Small intestine (tissue), 7 donors: ENCODE measurements at regions not wholly inside any gene's neighbourhood (a gene's known extent, or its start where the extent isn't known, plus 50 kb on each side); places are given as distances from the start of the nearest gene placed in this dataset.
A peak's percentile ranks its signal among the peaks of the same experiment; 100 is the strongest.

Experiments used
- DNase-seq, 2 donors: peaks; one replicate each; pipeline versions ENCODE4 v3.0.0 to v3.0.0-alpha.2; 2013
- FAIRE-seq: peaks from 2 replicates; lab custom pipeline; 2012; peaks lifted over from hg19 to GRCh38; lab: Jason Lieb, UNC
- H3K27ac ChIP-seq, 3 donors: one replicate each; pipeline ENCODE4 v1.5.1; 2013; ENCODE audit warnings: low read length in 2 of 3, mild to moderate bottlenecking in 2 of 3, control low read depth in 1 of 3, inconsistent platforms in 1 of 3, low read depth in 1 of 3, moderate library complexity in 1 of 3
- H3K27me3 ChIP-seq, 3 donors: one replicate each; pipeline ENCODE4 v1.6.1; 2013; ENCODE audit warnings: low read length in 3 of 3, inconsistent platforms in 1 of 3; ENCODE audit not compliant: control insufficient read depth in 3 of 3, insufficient read depth in 3 of 3
- H3K36me3 ChIP-seq, 3 donors: one replicate each; pipeline ENCODE4 v1.6.1; 2013; ENCODE audit warnings: low read length in 3 of 3, inconsistent platforms in 1 of 3, low read depth in 1 of 3, mild to moderate bottlenecking in 1 of 3, moderate library complexity in 1 of 3; ENCODE audit not compliant: control insufficient read depth in 3 of 3, insufficient read depth in 2 of 3
- H3K4me1 ChIP-seq, 3 donors: one replicate each; pipeline ENCODE4 v1.6.1; 2013; ENCODE audit warnings: low read length in 2 of 3, inconsistent platforms in 1 of 3, low read depth in 1 of 3, mild to moderate bottlenecking in 1 of 3, moderate library complexity in 1 of 3; ENCODE audit not compliant: control insufficient read depth in 3 of 3, insufficient read depth in 2 of 3
- H3K4me3 ChIP-seq, 3 donors: one replicate each; pipeline ENCODE4 v1.5.1; 2013; ENCODE audit warnings: low read length in 3 of 3, control low read depth in 1 of 3, inconsistent platforms in 1 of 3, low read depth in 1 of 3, mild to moderate bottlenecking in 1 of 3, moderate library complexity in 1 of 3
- H3K9me3 ChIP-seq, 2 donors: one replicate each; pipeline ENCODE4 v1.6.1; 2013; ENCODE audit warnings: low read depth in 1 of 2, low read length in 1 of 2; ENCODE audit not compliant: control insufficient read depth in 2 of 2, insufficient read depth in 1 of 2
- WGBS, 3 donors: extraction: QIAGEN DNeasy Blood & Tissue Kit; methylation state at CpG; one replicate each; pipeline ENCODE4 v1.1.7; 2013; 5-methylcytosine and 5-hydroxymethylcytosine counted together
- donor health status: healthy with polysubstance abuse.
- donor health status: control.
- donor health status: control.
- donor health status: Bipolar disorder and iron deficiency.
- donor health status: healthy.

DNA sequence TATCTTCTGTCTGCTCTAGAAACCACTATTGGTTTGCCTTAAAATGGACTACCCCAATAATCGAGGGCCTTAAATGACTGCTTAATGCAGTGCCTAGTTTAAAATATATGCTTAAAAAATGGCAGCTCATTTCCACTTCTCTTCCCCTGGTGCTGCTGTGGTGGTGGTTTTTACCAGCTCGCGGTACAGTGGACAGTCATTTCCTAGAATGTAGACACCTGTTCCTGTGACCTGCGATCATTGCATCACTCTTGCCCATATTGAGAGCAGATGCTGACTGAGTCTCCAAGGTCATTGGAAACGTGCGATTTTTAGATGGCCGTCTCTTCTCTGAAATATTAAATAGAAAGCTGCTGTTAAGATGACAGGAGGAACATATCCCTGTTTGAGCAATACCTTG is 164.1 kb downstream of the UTRN start:
- Histone ChIP-seq H3K27me3 (no peaks in the 10 kb centered on the region), H3K36me3 (peaks cover 2 to 8% (median 3%) of the 10 kb centered on the region in 3 donors), H3K4me3 (no peak overlapping the region), H3K4me1 (no peaks in the 10 kb centered on the region), H3K27ac (no peak overlapping the region), H3K9me3 (no peaks in the 10 kb centered on the region)
- FAIRE-seq (no peak), DNase-seq (no peak)
- WGBS, 3 donors: 95 to 96% (median 96%) methylated on average over 7 of the region's 7 CpGs

DNA sequence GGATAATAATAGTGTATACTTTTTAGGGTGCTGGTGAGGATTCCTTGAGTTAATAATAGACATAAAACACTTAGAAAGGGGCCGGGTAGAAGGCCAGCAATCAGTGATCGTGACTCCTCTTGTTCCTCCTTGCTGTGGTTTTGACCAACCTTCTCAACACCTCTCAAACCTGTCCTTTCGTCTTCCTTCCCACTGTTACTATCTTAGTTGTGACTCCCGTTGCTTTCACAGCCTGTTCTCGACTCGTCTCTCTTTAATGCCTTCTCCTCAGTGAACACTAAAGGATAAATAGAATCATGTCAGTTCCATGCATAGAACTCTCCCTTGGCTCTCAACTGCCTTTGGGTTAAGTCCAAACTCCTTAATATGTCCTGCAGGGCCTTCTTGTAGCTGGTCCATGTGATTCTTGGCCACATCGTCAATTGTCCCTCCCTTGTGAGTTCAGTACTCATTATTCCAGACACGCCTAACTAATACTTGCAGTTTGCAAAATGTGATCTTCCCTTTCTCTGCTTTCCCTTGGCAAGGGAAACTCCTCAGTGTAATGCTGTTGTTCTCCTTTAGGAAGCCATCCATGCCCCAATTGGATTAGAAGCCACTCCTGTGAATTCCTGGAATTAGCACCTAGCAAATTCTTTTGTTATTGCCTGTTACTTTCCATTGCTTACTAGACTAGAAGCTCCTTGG is 164.9 kb downstream of the UTRN start:
- Histone ChIP-seq H3K9me3 (no peaks in the 10 kb centered on the region), H3K27me3 (no peaks in the 10 kb centered on the region), H3K36me3 (peaks cover 2 to 8% (median 3%) of the 10 kb centered on the region in 3 donors), H3K27ac (no peak overlapping the region), H3K4me3 (no peak overlapping the region), H3K4me1 (no peaks in the 10 kb centered on the region)
- no peak for FAIRE-seq
- no peak for DNase-seq
- WGBS, 3 donors: 88 to 93% (median 93%) methylated on average over 8 of the region's 8 CpGs

DNA sequence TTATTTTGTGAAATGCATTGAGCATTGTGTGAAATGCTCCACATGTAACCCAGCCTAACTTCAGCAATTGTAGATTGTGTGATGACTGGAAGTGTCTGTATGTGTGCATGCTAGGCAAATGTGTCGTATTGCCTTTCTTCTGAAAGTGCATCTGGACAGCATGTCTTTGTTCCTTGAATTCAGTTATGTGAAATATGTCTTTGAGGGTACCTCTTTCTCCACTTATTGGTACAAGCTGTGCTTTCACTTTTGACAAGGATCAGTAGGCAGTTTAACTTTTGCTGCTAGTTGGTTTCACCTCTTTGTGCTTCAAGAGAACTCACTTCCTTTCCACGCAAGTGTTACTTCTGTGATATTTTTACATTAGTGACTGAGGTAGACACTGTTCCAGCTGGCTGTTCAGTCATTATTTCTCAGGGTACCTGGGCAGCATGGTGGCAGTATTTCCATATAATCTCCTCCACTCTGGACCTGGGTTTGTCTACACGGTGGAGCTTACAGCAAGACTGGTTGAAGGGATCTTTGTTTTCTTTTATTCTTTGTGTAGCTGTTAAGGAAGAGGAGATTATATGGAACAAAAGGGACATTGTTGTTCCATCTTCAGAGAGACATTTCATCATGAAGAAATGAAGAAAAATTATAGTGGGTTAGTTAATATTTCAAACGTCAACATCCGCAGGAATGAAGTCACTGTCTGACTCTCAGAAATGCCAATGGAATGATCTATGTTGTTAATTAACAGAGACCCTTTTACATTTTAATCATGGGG is 175.4 kb downstream of the UTRN start:
- 77 to 88% (median 82%) methylated on average over 5 of the region's 5 CpGs for WGBS, 3 donors
- FAIRE-seq (no peak), DNase-seq (peak in 1 of 2 donors; percentile 16)
- H3K27ac ChIP-seq: no peak overlapping the region
- H3K27me3 ChIP-seq: no peaks in the 10 kb centered on the region
- no peaks in the 10 kb centered on the region for H3K9me3 ChIP-seq
- H3K4me1 ChIP-seq: no peaks in the 10 kb centered on the region
- no peak overlapping the region for H3K4me3 ChIP-seq
- peaks cover 0 to 14% (median 0%) of the 10 kb centered on the region in 3 donors for H3K36me3 ChIP-seq

DNA sequence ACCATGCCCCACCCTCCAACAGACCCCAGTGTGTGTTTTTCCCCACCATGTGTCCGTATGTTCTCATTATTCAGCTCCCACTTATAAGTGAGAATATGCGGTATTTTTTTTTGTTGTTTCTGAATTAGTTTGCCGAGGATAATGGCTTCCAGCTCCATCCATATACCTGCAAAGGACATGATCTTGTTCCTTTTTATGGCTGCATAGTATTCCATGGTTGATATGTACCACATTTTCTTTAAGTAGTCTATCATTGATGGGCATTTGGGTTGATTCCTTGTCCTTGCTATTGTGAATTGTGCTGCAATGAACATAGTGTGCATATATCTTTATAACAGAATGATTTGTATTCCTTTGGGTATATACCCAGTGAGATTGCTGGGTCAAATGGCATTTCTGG is 176.9 kb downstream of the UTRN start:
- no peak overlapping the region for H3K27ac ChIP-seq
- H3K4me3 ChIP-seq: no peak overlapping the region
- H3K36me3 ChIP-seq: peaks cover 0 to 14% (median 0%) of the 10 kb centered on the region in 3 donors
- H3K9me3 ChIP-seq: no peaks in the 10 kb centered on the region
- no peak for DNase-seq
- no peaks in the 10 kb centered on the region for H3K4me1 ChIP-seq
- no peak for FAIRE-seq
- H3K27me3 ChIP-seq: no peaks in the 10 kb centered on the region
- WGBS, 3 donors: 97 to 99% (median 98%) methylated on average over 3 of the region's 3 CpGs

DNA sequence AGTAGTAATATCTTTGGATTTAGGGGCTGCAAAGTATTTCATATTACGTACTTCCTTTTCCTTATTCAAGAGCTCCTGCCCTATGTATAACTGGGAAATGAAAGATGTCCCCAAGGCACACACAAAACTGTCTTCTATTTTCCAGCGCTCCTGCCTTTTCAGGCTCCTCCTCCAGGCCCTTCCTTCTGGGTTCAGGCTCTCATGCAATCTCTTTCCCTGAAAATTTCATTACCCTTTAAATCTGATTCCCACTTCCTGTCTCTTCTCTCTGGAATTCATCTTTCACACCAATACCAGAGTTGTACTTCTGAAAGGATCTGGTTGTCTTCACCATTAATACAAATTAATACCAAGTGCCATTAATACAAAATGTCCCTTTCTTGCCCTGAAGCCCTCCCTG is 181.6 kb downstream of the UTRN start:
- WGBS, 3 donors: 95 to 100% (median 98%) methylated on average over 2 of the region's 2 CpGs
- Histone ChIP-seq H3K36me3 (peaks cover 0 to 10% (median 0%) of the 10 kb centered on the region in 3 donors), H3K4me3 (no peak overlapping the region), H3K4me1 (no peaks in the 10 kb centered on the region), H3K27me3 (no peaks in the 10 kb centered on the region), H3K27ac (no peak overlapping the region), H3K9me3 (no peaks in the 10 kb centered on the region)
- DNase-seq: no peak
- no peak for FAIRE-seq

DNA sequence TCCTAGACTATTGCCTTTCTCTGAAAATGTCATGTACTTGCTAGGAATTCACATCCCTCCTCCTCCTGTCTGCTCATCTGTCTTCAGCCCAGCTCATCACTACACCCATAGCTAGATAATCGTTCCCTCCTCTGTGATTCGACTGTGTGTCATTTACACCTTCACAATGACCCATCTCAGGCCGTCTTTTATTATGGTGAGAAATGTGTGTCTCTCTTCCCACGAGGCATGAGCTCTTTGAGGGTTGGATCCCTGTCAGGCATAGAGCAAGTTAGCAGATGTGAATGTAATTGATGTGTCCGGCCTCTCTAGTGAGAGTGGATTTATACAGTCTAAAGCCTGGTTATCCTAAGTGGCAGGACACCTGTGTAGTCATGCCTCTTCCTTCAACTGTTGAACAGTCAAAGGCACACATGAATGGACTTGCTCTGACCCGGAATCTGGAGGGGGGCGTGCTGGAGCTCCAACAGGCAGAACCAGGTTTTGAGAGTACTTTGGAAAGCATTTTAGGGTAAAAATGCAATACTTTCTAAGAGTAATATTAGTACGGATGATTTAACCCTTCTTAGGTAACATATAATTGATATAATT is 182.1 kb downstream of the UTRN start:
- no peak for FAIRE-seq
- H3K4me1 ChIP-seq: no peaks in the 10 kb centered on the region
- H3K36me3 ChIP-seq: peaks cover 0 to 10% (median 0%) of the 10 kb centered on the region in 3 donors
- H3K4me3 ChIP-seq: no peak overlapping the region
- no peak overlapping the region for H3K27ac ChIP-seq
- no peaks in the 10 kb centered on the region for H3K9me3 ChIP-seq
- 88 to 93% (median 89%) methylated on average over 8 of the region's 8 CpGs for WGBS, 3 donors
- no peaks in the 10 kb centered on the region for H3K27me3 ChIP-seq
- DNase-seq: no peak

DNA sequence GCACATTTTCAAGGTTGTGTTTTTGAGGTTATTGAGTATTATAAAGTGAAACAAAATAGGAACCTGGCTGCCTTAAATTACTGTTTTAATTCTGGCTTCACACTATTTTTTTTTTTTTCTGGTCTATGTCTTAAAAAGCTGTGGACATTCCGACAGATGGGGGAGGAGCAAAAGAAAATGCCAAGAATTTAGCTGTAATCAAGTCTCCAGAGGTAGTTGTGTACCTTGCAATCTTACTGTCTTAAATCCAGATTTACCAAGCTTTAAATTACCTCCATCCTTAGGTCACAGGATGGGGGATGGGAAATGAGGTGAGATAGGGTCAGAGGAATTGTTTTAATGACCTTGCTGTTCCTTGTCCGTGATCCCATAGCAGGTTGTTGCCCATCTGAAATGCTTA is 182.8 kb downstream of the UTRN start:
- Histone ChIP-seq H3K4me1 (no peaks in the 10 kb centered on the region), H3K27ac (no peak overlapping the region), H3K4me3 (no peak overlapping the region), H3K9me3 (no peaks in the 10 kb centered on the region), H3K27me3 (no peaks in the 10 kb centered on the region), H3K36me3 (peaks cover 0 to 10% (median 0%) of the 10 kb centered on the region in 3 donors)
- 91 to 95% (median 94%) methylated on average over 2 of the region's 2 CpGs for WGBS, 3 donors
- DNase-seq (no peak), FAIRE-seq (no peak)

DNA sequence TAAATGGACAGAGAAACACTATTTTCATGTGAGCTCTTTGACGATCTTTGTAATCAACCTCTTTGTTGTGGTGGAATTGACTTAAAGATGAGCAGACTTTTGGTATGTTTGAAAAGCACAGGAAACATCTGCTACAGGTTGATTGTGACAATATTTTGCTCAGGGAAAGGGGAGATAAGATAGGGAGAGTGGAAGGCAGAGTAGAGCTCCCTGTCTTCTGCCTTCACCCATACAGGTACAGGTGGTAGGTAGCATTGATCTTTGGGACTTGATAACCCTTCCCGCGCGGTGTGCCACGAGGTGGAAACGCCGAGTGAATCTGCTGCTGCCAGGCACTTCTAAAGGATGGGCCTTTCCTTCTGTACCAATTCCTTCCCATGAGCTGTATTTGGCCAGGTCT is 183.6 kb downstream of the UTRN start:
- 79 to 95% (median 81%) methylated on average over 7 of the region's 7 CpGs for WGBS, 3 donors

More for the DNA sequence above, 183.6 kb downstream of the UTRN start:
- Histone ChIP-seq H3K4me1 (no peaks in the 10 kb centered on the region), H3K27ac (no peak overlapping the region), H3K9me3 (no peaks in the 10 kb centered on the region), H3K4me3 (no peak overlapping the region), H3K36me3 (peaks cover 0 to 12% (median 0%) of the 10 kb centered on the region in 3 donors), H3K27me3 (no peaks in the 10 kb centered on the region)
- DNase-seq (no peak), FAIRE-seq (no peak)
